HG02623 (cell line): ENCODE measurements at regions not wholly inside any gene's neighbourhood (a gene's known extent, or its start where the extent isn't known, plus 50 kb on each side); places are given as distances from the start of the nearest gene placed in this dataset.
"Not testable (repeated sequence)": the region's sequence is repeated elsewhere in the genome, so short reads cannot be mapped to it uniquely, and the experiment has no call there.

Experiments
- ATAC-seq: cut with Tn5 transposase; IDR thresholded peaks from one replicate; pipeline ENCODE4 v1.9.1; 2021; ENCODE audit warnings: moderate library complexity; ENCODE audit not compliant: unreplicated experiment

DNA sequence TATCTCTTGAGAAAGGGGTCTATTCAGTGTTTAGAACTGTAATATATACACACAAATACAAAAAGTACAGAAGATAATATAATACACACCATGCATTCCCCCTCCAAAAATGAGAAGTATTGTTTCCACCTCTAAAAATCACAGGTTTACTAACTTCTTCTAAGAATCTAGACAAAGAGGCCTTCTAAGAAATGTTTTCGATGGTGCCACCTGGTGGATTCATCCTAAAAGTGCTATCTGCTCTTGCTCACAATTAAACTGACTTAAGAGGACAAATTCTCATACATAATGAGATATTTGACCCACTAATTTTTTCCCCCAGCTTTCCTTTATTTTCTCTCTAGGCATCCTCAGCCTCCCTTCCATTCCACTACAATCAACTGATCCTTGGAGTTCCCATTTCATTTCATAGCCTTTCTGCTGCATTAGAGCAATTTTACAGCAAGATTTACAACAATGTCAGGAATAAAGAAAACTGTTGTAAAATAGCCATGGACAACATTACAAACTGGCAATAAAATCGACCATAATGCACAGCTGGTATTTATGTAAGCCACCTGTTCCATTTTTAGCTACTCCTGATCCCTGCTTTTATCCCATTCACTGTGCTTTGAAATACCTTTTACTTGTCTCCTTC lies 124.6 kb downstream of the ARRDC4 start:
- ATAC-seq = no peak

DNA sequence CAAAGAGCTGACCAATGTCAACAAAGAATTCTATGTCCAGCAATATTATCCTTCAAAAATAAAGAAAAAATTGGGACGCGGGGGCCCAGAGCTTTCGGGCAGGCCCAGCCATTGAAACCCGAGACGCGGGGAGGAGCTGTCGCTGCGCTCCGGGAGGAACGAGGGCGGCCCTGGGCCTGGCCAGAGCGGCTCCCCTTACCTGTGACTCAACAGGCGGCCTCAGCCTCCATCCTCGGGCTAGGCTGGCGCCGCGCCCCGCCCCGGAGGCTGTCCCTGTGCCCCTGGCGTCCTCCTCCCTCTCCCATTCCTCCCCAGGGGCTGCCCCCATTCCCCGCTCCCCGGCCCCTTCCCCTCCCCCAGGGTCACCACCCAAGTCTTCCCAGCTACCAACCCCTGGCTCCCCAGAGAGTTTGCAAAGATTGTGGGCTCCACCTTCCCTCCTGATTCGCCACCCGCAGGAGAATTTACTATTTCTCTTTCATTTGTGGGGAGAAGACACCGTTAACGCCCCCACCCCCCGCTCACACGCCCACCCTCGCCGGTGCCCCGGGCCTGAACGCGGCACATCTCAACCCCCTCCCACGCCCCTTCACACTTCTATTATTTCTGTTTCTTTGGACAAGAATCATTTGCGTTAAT lies 127.9 kb downstream of the ARRDC4 start:
- peak; percentile 75 for ATAC-seq

DNA sequence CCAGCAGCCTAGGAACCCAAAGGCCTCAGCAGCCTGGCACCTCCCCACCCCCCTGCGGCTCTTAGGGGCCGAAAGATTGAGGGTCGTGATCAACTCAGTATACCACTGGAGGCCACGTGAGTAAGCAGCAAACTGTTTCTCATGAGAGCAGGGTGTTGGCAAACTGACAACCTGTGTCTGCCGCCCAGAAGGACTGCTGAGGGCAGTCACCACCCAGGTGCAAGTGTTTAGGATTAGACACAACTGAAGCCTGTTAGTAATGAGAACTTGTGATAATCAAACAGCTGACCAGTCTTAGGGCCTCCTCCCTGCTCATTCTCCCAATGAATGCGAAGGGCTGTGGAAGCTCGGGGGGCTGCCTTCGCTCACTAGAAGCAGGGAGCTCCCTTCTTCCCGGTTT lies 128.8 kb downstream of the ARRDC4 start:
- ATAC-seq = not testable (repeated sequence)

DNA sequence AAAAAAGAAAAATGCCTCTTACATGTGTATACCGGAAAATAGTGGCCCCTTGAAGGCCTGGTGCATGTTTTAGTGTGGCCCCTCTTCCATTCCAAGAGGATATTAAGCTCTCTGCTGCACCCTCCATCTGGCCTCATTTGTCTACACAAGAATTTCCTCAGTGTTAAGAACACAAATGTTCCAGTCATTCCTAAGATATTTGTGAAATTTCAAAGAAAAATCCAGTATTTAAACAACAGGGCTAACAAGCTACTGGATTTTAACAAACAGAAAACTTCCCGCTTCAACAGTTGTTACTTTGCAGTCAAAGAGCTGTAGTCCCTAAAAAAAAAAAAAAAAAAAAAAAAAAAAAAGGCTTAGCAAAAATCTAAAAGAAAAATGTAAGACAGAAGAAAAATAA lies 137.5 kb downstream of the ARRDC4 start:
- not testable (repeated sequence) for ATAC-seq

DNA sequence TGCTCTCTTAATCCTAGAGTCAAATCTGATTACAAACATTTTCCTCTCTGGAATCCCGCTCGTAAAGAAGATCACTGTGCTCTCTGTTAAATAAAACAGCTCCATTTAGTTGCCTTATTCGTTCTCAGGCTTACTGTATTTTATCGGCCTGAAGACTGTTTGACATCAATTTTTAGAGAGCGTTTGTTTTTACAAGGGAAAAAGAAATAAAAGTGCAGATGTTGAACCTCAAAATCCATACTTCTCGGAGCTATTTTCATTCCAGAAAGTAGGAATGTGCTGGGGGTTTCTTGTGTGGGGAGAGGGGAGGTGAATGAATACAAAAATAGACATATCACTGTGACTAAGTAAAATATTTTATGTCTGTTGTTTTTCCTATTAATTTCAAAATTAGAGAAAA lies 140.1 kb downstream of the ARRDC4 start:
- ATAC-seq = not testable (repeated sequence)

DNA sequence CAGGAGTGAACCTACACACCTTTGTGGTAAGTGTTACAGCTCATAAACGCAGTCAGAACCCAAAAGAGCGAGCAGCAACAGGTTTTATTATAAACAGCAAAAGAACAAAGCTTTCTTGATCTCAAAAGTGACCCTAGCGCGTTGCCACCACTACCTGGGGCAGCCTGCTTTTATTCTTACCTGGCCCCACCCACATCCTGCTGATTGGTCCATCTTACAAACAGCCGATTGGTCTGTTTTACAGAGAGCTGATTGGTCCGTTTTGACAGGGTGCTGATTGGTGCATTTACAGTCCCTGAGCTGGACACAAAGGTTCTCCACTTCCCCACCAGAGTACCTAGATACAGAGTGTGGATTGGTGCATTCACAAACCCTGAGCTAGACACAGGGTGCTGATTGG lies 143.1 kb downstream of the ARRDC4 start:
- no peak for ATAC-seq

DNA sequence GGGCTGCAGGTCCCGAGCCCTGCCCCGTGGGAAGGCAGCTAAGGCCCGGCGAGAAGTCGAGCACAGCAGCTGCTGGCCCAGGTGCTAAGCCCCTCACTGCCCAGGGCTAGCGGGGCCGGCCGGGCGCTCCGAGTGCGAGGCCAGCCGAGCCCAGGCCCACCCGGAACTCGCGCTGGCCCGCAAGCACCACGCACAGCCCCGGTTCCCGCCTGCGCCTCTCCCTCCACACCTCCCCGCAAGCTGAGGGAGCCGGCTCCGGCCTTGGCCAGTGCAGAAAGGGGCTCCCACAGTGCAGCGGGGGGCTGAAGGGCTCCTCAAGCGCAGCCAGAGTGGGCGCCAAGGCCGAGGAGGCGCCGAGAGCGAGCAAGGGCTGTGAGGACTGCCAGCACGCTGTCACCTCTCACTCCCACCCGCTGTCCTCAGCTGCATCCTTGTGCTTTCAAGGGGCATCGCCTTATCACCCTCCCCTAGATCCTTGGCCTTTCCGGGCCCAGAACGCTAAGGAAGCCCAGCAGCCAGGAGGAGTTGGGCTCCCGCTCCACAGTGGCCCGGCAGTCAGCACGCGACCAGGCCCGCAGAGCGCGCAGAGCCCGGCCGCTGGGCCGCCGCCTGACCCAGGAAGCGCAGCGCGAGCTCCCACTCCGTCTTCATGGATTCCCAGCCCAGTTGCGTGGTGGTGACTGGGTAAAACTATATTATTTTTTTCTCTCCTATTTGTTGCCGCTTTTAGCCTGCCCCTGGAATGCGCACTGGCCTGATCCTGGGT lies 144.1 kb downstream of the ARRDC4 start:
- ATAC-seq = not testable (repeated sequence)

DNA sequence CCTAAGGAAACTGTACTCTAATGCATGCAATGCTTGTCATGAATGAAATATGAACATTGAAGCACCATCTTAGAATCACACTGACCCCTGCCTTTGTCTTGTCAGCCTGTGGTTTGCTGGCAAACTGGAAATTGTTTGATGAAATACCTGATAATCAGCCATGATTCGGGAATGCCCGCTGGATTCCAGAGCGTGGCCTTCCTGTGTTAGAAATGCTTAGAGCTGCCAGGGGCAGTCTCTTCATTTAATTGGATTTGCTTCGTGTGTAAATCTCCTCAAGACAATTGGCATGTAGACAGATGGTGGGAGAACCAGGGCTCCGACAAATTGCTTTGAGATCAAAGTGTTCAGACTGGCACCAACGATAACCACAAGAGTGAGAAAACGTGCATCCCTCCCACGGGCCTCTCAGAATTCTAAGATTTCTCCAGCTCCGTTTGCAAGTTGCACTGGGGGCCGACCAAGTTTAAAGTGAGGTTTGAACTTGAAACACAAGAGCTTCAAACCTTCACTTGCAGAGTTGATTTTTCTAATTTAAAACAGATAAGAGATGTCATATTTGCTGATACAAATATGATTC lies 146.2 kb downstream of the ARRDC4 start:
- ATAC-seq = not testable (repeated sequence)

DNA sequence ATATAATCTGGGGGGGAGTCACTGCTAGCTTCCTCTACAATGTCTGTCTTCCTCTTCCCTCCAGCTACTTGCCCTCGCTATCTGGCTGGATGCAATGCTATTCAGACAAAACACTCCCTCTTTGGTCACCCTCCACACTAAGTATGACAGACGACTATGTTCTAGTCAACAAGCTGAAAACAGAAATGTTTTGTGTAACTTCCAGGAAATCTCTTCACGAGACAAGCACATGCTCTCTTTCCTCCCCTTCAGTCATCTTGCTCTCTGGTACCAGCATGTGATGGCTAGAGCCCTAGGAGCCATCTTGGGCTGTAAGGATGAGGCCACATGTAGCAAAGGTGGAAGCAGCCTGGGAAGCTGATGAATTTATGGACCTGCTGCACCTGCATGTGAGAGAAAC lies 151.3 kb downstream of the ARRDC4 start:
- ATAC-seq = no peak

DNA sequence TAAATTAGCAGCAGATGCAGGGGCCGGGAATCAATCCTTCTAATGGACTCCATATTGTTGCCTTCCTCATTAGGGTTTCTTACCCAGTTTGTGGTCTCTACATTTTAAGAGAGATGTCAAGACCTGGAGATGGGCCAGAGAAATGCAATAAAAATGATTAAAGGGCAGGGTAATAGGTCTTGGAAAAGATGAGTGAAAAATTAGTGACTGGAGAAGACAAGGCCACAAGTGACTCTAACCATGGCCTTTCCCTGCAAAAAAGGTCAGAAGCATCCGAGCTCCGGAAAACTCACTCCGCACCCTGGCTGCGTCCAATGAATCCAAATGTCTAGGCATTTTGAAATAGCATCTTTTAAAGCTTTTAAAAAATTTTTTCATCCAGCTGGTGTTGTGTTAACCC lies 152.8 kb downstream of the ARRDC4 start:
- ATAC-seq = no peak

DNA sequence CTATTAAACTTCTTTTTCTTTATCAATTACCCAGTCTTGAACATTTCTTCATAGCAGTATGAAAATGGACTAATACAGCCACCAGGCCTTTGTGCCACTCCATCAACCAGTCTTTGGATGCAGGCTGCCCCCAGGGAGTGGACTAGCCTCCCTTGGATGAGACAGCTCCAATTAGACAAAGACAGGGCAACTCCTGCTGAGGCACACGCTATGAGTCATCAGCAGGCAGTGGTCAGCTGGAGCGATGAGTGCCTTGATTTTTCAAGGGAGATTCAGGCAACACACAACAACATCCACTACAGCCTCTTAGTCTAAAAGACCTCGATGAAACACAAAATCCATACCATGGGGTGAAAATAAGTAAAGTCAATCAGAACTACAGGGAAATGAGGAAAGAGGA lies 160.1 kb downstream of the ARRDC4 start:
- no peak for ATAC-seq

DNA sequence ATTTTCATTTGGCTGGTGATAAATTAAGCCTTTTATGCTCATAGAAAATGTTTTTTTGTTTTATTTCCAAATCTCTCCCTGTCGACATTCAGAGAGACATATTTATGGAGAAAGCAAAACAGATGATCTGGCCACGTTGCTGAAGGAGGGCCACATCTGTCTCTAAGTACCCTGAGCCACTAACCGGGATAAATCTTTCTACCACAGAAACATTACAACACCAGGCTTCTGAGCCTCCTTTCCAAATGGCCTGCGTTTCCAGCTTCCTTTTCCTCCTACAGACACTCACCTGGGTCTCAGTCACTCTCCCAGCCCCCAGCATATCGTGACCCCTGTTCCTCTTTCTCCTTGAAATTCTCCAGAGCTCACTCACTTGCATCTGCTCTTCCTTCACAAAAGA lies 161.0 kb downstream of the ARRDC4 start:
- ATAC-seq = no peak

DNA sequence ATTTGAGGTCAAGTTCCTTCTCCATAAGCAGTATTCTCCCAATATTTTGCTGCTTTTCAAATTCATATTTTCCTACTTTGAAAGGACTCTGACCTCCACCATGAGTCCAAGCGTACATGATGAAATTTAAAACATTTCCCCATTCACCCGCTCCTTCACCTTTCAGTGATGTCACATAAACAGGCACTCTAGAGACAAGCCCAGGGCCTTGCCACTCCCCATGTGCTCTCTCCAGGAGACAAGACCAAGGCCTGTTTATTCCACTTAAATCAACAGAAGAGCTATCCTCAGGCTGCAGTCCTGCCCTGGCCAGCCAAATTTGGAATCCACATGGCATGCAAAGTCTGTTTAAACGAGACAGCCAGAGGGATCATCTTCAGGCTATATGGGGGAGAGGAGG lies 161.5 kb downstream of the ARRDC4 start:
- no peak for ATAC-seq

DNA sequence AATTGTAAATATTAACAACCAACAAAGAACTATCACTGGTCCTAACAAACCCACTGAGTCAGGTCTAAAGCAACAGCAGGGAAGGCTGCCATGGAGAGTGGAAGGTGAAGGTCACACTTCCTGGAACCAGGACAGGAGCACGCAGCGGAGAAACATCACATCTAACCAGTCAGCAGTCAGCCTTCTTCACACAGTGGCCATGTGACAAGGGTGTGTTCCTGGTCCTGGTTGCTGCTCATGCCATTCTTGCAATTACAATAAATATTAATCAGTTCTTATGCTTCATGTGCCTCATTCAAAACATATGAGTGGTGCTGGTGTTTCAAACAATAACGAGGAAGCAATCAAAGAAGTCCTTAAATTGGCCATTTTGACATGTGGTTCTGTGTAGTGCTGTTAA lies 162.8 kb downstream of the ARRDC4 start:
- ATAC-seq = no peak

DNA sequence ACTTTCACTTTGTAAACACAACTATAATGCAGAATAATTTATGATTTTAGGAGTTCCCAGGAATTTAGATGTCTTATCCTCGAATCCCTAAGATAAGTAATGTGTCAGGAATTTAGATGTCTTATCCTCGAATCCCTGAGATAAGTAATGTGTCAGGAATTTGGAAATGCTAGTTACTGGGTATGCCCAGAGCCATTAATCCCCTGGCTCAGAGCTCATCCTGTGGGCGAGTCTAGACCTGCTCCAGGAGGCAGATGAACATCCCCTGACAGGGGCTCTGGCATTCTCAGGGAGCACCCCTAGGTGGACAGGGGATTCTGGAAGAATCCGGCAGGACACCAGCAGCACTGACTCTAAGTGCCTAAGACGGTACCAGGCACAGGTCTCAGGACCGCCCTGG lies 163.3 kb downstream of the ARRDC4 start:
- no peak for ATAC-seq

DNA sequence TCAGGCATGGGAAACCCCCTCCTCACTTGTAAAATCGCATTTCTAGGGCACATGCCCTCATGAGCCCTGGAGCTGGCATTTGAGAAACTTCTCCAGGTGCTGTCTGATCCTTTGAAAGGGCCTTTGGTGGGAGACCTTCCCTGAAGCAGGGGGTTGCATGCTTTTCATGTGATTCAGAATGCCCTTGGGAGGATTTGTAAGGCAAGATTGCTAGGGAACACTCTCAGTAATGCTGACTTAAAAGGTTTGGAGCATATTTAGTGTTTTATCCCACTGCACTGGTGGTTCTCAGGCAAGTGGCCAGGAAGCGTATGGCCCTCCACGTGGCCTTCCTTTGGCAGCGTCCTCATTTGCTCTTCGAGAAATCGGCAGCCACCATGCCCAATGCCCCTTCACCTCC lies 164.1 kb downstream of the ARRDC4 start:
- no peak for ATAC-seq

DNA sequence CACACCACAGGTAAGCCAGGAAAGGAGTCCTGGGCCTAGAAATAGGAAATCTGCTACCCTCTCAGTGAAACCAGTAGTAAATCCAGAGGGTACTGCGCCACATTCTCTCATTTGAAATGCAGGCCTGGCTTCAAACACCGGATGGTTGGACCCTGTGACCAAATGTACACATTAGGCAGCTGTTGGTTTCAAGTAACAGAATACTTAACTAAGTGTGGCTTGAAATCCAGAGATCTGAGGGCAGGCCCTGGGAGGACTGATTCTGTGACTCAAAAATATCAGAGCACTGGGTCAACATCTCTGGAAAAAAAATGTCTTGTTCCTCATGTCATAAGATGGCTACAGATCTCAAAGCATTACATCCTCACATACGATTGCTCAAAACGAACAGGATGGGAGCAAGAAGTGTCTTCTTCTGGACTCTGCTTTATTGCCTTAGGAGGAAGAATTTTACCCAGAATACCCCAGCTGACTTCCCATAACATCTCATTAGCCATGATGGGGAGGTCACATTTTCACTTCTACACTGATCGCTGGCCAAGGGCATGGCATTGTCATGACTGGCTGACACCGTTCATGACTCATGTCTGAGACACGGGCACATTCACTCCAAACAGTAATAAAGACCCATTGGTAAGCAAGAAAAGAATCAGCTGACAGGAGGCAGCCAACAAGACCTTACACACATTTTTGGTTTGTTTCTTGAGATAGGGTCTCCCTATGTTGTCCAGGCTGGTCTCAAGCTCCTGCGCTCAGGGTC lies 166.0 kb downstream of the ARRDC4 start:
- no peak for ATAC-seq

DNA sequence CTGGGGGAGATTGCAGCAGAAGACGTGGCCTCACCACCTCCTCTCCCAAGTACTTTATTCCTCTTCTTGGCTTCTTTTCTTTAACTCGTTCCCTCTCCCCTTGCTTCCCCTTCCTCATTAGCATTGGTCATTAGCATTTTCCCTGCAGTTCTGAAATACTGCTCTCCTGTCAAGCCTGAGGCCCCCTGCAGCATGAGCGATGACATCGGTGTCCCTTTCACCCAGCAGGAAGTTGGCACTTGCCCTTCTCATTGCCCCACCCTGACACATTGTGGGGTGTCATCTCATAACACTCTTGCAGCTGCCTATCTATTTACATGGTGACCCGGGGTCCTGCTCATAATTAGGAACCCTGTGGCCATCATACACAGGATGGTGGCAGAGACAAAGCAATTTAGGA lies 167.1 kb downstream of the ARRDC4 start:
- ATAC-seq = no peak

DNA sequence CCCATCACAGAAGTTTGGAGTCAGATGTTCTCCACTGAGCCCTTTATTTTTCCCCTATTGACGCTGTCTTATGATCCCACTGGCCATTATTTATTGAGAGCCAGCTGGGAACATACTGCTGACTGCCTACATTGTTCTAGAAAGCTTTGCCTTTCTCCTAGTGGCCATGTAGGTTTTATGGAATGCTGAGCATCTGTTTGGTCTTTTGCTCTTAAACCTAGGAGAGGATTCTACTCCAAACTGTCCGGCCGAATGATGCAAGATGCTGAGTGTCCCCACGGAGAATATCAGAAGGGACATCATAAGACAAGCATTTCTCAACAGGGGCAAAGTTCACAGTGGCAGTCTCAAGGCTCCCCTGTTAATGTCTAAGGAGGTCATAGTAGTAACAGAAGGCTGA lies 171.4 kb downstream of the ARRDC4 start:
- ATAC-seq = no peak

DNA sequence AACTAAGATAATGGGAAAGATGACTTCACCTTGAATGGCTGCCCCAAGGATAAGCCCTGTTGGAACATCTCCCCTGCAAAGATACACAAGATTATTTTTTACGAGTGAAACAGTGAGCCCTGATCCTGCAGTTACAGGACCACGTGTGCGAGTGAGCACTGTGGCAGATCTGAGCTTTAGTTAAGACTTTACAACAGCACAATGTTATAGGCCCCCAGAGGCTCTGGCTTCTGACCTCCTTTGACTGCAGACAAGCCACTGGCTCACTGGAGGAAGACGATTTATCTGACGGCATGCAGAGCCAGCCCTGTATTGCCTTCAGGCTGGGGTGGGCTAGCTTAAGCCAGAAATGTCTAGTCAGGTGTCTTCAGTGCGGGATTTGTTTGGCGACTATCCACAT lies 174.4 kb downstream of the ARRDC4 start:
- ATAC-seq = no peak

DNA sequence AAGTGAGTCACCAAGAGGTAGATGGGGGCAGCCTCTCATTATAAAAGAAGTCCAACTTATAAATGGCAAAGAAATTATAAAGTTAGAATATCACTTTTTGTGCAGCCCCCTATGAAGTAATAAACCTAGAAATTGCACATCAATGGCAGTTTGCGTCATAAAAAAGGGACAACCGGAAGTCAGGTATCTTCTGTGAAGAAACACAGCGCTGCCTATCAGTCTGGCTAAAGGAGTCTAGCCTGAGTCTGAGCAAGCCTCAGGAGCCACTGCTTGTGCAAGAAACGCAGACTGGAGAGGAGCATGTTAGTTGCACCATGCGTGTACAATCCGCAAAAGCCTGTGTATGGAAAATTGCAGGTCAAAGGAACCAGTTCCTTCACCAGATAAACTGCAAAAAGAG lies 178.4 kb downstream of the ARRDC4 start:
- no peak for ATAC-seq
